ENCODE measurements at regions not wholly inside any gene's neighbourhood (a gene's known extent, or its start where the extent isn't known, plus 50 kb on each side); places are given as distances from the start of the nearest gene placed in this dataset.

DNA sequence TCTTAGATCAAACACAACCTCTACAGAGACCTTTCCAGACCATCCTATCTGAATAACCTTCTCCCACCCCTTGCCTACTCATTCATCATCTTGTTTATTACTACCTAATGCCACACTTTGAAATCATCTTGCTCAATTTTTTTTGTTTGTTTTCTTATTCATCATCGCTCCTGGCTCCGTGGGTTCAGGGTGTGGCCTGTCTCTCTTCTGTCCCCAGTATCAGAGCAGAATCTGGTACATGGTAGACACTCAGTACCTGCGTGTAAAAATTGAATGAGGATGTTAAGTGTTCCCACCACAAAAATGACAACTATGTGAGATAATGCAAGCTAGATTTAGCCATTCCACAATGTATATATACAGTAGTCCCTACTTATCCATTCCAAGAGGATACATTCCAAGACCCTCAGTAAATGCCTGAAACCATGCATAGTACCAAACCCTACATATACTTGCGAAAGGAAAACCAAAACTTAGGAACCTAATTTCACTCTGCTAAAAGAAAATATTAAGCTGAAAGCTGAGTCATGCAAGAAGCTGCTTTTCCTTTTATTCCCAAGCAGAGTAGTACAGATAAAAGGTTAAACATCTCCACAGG, 72.1 kb upstream of the SEC61G start:
- whole genome bisulfite sequencing (ENCODE audit: insufficient coverage, insufficient replicate concordance, low lambda C conversion rate, missing lambda C conversion rate): 55% methylated on average over 4 of the region's 4 CpGs
- no peak overlapping the region for H3K4me2 ChIP-seq (ENCODE audit: control insufficient read depth, insufficient read depth)
- H3K9ac ChIP-seq (ENCODE audit: control insufficient read depth, insufficient read depth, low read length): no peak overlapping the region
- intact Hi-C loops (cut with micrococcal nuclease; ENCODE audit: unreplicated experiment) (no loop called here), in situ Hi-C loops (cut with MboI) (no loop called here)
- ChIA-PET POLR2A (no interaction called here), RAD21 (ENCODE audit: unreplicated experiment) (no interaction called here), SMC1A (ENCODE audit: uncharacterized antibody, unreplicated experiment) (no interaction called here), CTCF (interaction anchor here (0.6 kb wide), 1 partner anchor 240 kb away, joined by 3 read pairs; no protein-coding TSS in a partner anchor)
- ATAC-seq (no peak), FAIRE-seq (no peak), DNase-seq (ENCODE audit: low read depth, low spot score) (no peak)
- no peaks in the 10 kb centered on the region for H3K4me1 ChIP-seq (ENCODE audit: control insufficient read depth, insufficient read depth, low read length)
- H3K27ac ChIP-seq (ENCODE audit: control insufficient read depth, insufficient read depth): no peak overlapping the region
- H3K4me3 ChIP-seq: no peak overlapping the region
- H3K79me2 ChIP-seq (ENCODE audit: control insufficient read depth, insufficient read depth, low read length): no peaks in the 10 kb centered on the region
- no peak overlapping the region for H2AFZ ChIP-seq (ENCODE audit: control insufficient read depth, low read depth, low read length)
- H3K36me3 ChIP-seq (ENCODE audit: control insufficient read depth in 2 of 2, insufficient read depth in 2 of 2, low read length in 1 of 2): no peaks in the 10 kb centered on the region
- BruUV-seq (replicated peaks): no TSS peak
- no peaks in the 10 kb centered on the region for H3K9me3 ChIP-seq (replicated peaks; ENCODE audit: control insufficient read depth, insufficient read depth, low read length)
- H3K27me3 ChIP-seq (replicated peaks in 1 of 2; ENCODE audit: control insufficient read depth in 2 of 2, insufficient read depth in 2 of 2, low read length in 1 of 2): no peaks in the 10 kb centered on the region
- no peaks in the 10 kb centered on the region for H4K20me1 ChIP-seq (ENCODE audit: control insufficient read depth, insufficient read depth)
- TF ChIP-seq, protein P1, sequence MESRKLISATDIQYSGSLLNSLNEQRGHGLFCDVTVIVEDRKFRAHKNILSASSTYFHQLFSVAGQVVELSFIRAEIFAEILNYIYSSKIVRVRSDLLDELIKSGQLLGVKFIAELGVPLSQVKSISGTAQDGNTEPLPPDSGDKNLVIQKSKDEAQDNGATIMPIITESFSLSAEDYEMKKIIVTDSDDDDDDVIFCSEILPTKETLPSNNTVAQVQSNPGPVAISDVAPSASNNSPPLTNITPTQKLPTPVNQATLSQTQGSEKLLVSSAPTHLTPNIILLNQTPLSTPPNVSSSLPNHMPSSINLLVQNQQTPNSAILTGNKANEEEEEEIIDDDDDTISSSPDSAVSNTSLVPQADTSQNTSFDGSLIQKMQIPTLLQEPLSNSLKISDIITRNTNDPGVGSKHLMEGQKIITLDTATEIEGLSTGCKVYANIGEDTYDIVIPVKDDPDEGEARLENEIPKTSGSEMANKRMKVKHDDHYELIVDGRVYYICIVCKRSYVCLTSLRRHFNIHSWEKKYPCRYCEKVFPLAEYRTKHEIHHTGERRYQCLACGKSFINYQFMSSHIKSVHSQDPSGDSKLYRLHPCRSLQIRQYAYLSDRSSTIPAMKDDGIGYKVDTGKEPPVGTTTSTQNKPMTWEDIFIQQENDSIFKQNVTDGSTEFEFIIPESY (IDR thresholded peaks at IDR 0.05): no peak
- TF ChIP-seq TAF1 (IDR thresholded peaks at IDR 0.05; ENCODE audit: borderline replicate concordance, low read depth, low read length) (no peak), ZNF217 (IDR thresholded peaks at IDR 0.05) (no peak), CBFB (IDR thresholded peaks at IDR 0.05; ENCODE audit: low read depth) (no peak), RBBP5 (conservative IDR thresholded peaks at IDR 0.05) (no peak), SUPT20H (IDR thresholded peaks at IDR 0.05; ENCODE audit: borderline replicate concordance, control insufficient read depth, low read depth, low read length) (no peak)
- TF ChIP-seq, protein P2, sequence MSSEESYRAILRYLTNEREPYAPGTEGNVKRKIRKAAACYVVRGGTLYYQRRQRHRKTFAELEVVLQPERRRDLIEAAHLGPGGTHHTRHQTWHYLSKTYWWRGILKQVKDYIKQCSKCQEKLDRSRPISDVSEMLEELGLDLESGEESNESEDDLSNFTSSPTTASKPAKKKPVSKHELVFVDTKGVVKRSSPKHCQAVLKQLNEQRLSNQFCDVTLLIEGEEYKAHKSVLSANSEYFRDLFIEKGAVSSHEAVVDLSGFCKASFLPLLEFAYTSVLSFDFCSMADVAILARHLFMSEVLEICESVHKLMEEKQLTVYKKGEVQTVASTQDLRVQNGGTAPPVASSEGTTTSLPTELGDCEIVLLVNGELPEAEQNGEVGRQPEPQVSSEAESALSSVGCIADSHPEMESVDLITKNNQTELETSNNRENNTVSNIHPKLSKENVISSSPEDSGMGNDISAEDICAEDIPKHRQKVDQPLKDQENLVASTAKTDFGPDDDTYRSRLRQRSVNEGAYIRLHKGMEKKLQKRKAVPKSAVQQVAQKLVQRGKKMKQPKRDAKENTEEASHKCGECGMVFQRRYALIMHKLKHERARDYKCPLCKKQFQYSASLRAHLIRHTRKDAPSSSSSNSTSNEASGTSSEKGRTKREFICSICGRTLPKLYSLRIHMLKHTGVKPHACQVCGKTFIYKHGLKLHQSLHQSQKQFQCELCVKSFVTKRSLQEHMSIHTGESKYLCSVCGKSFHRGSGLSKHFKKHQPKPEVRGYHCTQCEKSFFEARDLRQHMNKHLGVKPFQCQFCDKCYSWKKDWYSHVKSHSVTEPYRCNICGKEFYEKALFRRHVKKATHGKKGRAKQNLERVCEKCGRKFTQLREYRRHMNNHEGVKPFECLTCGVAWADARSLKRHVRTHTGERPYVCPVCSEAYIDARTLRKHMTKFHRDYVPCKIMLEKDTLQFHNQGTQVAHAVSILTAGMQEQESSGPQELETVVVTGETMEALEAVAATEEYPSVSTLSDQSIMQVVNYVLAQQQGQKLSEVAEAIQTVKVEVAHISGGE (CRISPR knock-in tag; IDR thresholded peaks at IDR 0.05): no peak
- TF ChIP-seq, protein P3, sequence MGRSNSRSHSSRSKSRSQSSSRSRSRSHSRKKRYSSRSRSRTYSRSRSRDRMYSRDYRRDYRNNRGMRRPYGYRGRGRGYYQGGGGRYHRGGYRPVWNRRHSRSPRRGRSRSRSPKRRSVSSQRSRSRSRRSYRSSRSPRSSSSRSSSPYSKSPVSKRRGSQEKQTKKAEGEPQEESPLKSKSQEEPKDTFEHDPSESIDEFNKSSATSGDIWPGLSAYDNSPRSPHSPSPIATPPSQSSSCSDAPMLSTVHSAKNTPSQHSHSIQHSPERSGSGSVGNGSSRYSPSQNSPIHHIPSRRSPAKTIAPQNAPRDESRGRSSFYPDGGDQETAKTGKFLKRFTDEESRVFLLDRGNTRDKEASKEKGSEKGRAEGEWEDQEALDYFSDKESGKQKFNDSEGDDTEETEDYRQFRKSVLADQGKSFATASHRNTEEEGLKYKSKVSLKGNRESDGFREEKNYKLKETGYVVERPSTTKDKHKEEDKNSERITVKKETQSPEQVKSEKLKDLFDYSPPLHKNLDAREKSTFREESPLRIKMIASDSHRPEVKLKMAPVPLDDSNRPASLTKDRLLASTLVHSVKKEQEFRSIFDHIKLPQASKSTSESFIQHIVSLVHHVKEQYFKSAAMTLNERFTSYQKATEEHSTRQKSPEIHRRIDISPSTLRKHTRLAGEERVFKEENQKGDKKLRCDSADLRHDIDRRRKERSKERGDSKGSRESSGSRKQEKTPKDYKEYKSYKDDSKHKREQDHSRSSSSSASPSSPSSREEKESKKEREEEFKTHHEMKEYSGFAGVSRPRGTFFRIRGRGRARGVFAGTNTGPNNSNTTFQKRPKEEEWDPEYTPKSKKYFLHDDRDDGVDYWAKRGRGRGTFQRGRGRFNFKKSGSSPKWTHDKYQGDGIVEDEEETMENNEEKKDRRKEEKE (IDR thresholded peaks at IDR 0.05): no peak
- TF ChIP-seq, protein P4, sequence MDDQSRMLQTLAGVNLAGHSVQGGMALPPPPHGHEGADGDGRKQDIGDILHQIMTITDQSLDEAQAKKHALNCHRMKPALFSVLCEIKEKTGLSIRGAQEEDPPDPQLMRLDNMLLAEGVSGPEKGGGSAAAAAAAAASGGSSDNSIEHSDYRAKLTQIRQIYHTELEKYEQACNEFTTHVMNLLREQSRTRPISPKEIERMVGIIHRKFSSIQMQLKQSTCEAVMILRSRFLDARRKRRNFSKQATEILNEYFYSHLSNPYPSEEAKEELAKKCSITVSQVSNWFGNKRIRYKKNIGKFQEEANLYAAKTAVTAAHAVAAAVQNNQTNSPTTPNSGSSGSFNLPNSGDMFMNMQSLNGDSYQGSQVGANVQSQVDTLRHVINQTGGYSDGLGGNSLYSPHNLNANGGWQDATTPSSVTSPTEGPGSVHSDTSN (IDR thresholded peaks at IDR 0.05; ENCODE audit: insufficient replicate concordance, low read depth, low read length): no peak
- TF ChIP-seq, protein P5, sequence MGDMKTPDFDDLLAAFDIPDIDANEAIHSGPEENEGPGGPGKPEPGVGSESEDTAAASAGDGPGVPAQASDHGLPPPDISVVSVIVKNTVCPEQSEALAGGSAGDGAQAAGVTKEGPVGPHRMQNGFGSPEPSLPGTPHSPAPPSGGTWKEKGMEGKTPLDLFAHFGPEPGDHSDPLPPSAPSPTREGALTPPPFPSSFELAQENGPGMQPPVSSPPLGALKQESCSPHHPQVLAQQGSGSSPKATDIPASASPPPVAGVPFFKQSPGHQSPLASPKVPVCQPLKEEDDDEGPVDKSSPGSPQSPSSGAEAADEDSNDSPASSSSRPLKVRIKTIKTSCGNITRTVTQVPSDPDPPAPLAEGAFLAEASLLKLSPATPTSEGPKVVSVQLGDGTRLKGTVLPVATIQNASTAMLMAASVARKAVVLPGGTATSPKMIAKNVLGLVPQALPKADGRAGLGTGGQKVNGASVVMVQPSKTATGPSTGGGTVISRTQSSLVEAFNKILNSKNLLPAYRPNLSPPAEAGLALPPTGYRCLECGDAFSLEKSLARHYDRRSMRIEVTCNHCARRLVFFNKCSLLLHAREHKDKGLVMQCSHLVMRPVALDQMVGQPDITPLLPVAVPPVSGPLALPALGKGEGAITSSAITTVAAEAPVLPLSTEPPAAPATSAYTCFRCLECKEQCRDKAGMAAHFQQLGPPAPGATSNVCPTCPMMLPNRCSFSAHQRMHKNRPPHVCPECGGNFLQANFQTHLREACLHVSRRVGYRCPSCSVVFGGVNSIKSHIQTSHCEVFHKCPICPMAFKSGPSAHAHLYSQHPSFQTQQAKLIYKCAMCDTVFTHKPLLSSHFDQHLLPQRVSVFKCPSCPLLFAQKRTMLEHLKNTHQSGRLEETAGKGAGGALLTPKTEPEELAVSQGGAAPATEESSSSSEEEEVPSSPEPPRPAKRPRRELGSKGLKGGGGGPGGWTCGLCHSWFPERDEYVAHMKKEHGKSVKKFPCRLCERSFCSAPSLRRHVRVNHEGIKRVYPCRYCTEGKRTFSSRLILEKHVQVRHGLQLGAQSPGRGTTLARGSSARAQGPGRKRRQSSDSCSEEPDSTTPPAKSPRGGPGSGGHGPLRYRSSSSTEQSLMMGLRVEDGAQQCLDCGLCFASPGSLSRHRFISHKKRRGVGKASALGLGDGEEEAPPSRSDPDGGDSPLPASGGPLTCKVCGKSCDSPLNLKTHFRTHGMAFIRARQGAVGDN (IDR thresholded peaks at IDR 0.05): no peak
